ENCODE measurements at regions not wholly inside any gene's neighbourhood (a gene's known extent, or its start where the extent isn't known, plus 50 kb on each side); places are given as distances from the start of the nearest gene placed in this dataset.

DNA sequence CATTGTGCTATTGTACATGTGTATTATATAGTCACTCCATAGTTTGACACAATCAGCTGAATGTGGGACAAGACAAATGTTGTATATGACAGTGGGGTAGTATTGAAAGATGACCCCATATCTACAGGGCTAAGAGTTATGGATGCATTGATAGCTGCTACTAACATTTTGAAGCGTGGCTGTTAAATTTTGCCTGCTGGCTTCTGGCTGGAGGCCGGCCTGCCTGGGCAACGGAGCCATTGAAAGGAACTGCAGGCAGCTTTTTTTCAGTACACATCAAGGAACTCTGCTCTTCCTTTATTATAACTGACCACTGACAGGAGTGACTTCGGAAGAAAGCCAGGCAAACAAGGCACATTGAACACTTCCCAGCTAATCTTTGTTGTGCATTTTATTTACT, 76.1 kb upstream of the TMEM33 start:
- DNase-seq (ENCODE audit: low read depth), result no peak

DNA sequence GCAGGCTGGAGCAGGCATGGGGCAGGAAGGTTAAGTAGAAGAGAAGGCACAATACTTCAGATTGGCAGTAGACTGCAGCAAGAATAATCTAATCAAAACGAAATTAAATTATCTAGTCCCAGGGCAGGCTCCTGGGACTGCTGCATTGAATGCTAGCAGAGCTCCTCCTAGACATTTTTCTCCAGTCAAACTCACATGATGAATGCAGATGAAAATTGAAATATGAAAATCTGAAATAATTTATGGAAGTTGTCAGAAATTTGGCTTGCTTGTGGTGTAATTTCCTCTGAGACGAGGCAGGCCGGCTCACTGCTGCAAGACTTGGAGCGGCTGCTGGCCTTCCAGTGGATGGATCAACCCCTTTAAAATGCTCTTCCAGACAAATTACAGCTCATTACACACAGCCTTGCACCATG, 78.0 kb upstream of the TMEM33 start:
- DNase-seq (ENCODE audit: low read depth), result no peak

GRCh38 chr4:41856797-41857196, 78.4 kb upstream of the TMEM33 start:
- no peak for DNase-seq (ENCODE audit: low read depth)

- DNase-seq (ENCODE audit: low read depth), result no peak
These were observed 81.3 kb upstream of the TMEM33 start for GRCh38 chr4:41853973-41854372.

- DNase-seq (ENCODE audit: low read depth), result no peak
These were observed 83.0 kb upstream of the TMEM33 start for GRCh38 chr4:41852229-41852628.

DNA sequence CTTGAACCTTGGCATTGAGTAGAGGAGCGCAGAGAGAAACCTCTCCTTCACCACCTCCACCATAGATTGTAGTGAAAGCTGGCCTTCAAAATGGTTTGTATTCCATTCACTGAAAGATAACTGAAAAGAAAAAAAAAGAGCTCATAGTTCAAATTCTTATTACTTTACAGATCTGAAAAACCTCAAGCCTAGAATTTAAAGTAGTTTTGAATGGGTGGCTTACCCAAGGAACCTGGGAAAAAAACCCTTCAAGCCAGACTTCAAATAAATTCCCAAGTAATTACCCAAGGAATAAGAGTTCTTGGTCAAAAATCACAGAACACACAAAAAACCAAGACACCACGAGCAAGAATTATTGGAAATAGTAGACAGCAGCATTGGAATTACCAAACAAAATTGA, 83.6 kb upstream of the TMEM33 start:
- no peak for DNase-seq (ENCODE audit: low read depth)

DNA sequence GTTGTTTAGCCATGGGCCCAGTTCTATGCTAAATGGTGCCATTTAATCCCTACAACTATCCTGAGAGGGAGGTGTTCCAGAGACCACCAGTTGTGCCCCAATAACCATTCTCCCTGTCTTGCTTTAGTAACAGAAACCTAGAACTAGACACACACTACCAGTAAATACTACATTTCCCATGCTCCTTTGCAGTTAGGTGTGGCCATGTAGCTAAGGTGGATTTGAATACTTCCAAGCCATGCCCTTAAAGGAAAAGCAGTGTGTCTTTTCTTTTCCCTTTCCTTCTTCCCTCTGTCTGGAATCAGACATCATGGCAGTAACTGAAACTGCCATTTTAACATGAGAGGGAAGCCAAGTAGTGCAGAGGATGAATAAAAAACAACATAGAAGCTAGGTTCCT, 90.9 kb upstream of the TMEM33 start:
- no peak for DNase-seq (ENCODE audit: low read depth)

- DNase-seq (ENCODE audit: low read depth), result no peak
These were observed 91.7 kb upstream of the PHOX2B start for GRCh38 chr4:41839916-41840854.

- no peak for DNase-seq (ENCODE audit: low read depth)
These were observed 90.1 kb upstream of the PHOX2B start for GRCh38 chr4:41838590-41838989.

DNA sequence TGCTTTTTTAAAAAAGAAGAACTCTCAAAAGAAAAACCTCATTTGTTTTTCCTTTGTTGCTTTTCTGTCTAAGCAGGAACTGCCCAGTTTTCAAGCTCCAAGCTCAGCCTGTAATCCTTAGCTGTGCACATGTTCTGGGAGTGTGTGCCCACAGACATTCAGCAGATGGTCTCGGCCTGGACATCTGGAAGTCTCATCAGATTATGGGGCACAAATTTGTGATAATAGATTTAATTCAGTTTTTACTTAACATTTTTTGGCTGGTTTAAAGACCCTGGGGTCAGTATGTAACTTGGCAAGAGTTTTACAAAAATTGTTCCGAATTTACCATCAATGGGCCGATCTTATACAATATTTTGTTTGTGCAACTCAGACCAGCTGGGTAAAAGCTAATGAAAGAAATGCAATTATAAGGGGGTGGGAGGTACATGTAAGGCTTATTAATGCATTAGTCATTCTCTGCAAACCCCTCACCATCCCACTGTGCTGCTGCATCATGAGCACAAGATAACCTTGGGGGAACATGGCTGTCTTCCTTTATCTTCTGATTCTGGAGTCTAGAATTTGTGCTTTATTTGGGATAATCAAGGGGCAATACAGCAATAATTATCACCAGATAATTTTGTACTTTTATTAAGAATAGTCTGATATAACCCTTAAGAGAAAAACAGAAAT, 86.9 kb upstream of the PHOX2B start:
- no peak for DNase-seq (ENCODE audit: low read depth)

- DNase-seq (ENCODE audit: low read depth), result no peak
These were observed 84.4 kb upstream of the PHOX2B start for GRCh38 chr4:41832961-41833360.

GRCh38 chr4:41822325-41822724, 73.8 kb upstream of the PHOX2B start:
- no peak for DNase-seq (ENCODE audit: low read depth)

DNA sequence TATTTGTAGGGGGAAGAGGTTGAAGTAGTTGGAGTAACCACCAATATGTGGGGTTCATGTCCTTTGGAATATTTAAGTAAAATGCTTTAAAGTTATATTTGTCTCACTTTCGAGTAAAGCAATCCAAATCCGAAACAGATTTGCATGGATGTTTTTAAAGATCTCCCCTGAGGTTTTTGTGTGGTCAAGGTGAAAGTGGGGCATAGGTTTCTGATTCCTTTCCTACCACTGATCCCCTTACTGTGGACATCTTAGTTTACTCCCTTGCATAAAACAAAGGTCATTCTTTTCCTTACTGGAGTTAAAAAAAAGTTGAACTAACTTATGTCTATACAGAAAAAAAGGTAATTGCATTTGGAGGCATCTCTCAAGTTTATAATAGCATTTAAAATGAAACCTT, 71.9 kb upstream of the PHOX2B start:
- no peak for DNase-seq (ENCODE audit: low read depth)

DNA sequence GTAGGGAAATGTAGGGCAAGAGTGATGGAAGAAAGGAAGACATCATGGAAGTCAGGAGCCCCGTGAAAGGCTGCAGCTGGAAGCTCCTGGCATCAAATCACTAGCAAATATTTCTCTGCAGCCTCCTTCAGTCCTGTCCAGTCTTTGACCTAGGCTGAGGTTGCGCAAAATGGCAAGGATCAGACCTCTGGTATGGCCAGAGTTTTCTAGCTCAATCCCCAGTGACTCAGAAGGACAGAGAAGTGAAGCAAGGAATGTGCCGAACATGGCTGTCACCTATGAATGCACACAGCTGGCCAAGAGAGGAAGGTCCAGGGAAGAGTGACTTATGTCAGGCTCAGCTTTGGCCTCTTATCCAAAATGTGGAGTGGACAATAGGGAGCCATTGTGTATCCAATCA, 71.1 kb upstream of the PHOX2B start:
- no peak for DNase-seq (ENCODE audit: low read depth)

DNA sequence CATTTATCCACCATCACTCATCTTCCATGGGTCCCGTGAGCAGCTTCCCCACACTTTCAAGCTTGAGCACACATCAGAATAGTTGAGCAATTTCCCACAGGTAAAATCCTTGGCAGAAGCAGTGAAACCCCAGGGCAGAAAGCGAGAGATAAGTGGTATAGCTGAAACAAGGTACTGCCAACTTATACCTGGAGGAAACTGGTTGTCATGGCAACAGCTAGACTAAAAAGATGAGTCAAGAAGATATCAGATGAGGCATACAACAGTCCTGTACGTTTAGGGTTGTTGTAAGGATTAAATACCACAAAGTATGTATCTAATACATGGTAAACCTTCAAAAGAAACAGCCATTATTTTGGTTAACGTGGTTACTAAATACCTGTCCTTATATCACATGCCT, 66.9 kb upstream of the PHOX2B start:
- no peak for DNase-seq (ENCODE audit: low read depth)

- DNase-seq (ENCODE audit: low read depth), result peak; percentile 27
These were observed 66.0 kb upstream of the PHOX2B start for GRCh38 chr4:41814565-41814964.

- no peak for DNase-seq (ENCODE audit: low read depth)
These were observed 58.3 kb upstream of the PHOX2B start for GRCh38 chr4:41806807-41807206.

DNA sequence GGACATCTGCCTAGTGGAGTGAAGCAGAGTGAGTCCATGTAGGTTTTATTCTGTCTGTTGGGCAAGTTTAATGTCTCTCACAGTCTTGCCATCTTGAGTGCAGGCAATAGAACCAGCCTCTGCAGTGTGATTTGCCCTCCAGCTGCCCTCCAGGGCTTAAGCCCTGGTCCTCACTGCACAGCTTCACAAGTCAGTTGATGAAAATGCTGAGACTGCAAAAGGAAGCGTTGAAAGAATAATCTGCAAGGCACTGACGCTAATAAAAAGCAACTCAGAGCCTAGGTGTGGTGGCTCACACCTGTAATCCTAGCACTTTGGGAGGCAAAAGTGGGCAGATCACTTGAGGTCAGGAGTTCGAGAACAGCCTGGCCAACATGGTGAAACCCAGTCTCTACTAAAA, 54.1 kb upstream of the PHOX2B start:
- no peak for DNase-seq (ENCODE audit: low read depth)

DNA sequence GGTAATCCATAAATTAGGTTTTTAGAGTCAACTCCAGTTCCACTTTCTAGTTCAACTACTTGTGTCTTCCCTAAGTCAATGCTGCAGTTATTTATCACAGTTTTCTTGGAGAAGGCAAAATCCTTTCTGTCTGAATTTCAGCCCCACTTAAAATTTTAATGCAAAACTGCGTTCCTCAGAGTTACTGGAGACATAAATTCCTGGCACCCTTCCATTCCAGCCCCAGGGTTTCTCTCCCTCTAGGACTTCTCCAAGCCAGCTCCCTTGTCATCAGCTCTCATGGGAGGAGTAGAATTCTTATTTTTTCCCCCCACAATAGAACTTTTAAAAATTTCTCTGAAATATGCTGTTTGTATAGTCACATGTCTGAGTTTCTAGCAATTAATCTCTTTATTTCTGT, 50.6 kb upstream of the PHOX2B start:
- DNase-seq (ENCODE audit: low read depth), result no peak
